Naive B cell (primary cell): ENCODE measurements at regions not wholly inside any gene's neighbourhood (a gene's known extent, or its start where the extent isn't known, plus 50 kb on each side); places are given as distances from the start of the nearest gene placed in this dataset.

Experiments used
- ATAC-seq, 2 donors: fragments of 150-1000 bp; cut with Tn5 transposase; 2 replicates each; pipeline ENCODE4 v1.10.0; 2021; ENCODE audit warnings: low read depth in 2 of 2, mild to moderate bottlenecking in 2 of 2, moderate library complexity in 2 of 2
- DNase-seq: peaks from one replicate; pipeline ENCODE4 v3.0.0; 2022
- H3K27ac Mint-ChIP-seq, 6 donors: one replicate each; pipeline ENCODE4 v1.8.0; 2020 to 2022; ENCODE audit warnings: mild to moderate bottlenecking in 6 of 6, mixed read lengths in 6 of 6, moderate library complexity in 5 of 6, inconsistent platforms in 2 of 6
- H3K27me3 Mint-ChIP-seq, 3 donors: one replicate each; pipeline ENCODE4 v1.8.0; 2021 to 2022; ENCODE audit warnings: mixed read lengths in 3 of 3, mild to moderate bottlenecking in 1 of 3
- H3K36me3 Mint-ChIP-seq, 2 donors: one replicate each; pipeline ENCODE4 v1.8.0; 2020 to 2022; ENCODE audit warnings: mixed read lengths in 2 of 2, inconsistent platforms in 1 of 2, mild to moderate bottlenecking in 1 of 2
- H3K4me1 Mint-ChIP-seq, 3 donors: one replicate each; pipeline ENCODE4 v1.8.0; 2020 to 2022; ENCODE audit warnings: mixed read lengths in 3 of 3, inconsistent platforms in 1 of 3, mild to moderate bottlenecking in 1 of 3, moderate library complexity in 1 of 3
- H3K4me3 Mint-ChIP-seq, 8 donors: one replicate each; pipeline ENCODE4 v1.8.0; 2020 to 2022; ENCODE audit warnings: mild to moderate bottlenecking in 8 of 8, mixed read lengths in 8 of 8, moderate library complexity in 8 of 8, inconsistent platforms in 2 of 8
- H3K9me3 Mint-ChIP-seq, 7 donors: one replicate each; pipeline ENCODE4 v1.8.0; 2020 to 2022; ENCODE audit warnings: mixed read lengths in 7 of 7, mild to moderate bottlenecking in 5 of 7, inconsistent platforms in 2 of 7, moderate library complexity in 1 of 7

DNA sequence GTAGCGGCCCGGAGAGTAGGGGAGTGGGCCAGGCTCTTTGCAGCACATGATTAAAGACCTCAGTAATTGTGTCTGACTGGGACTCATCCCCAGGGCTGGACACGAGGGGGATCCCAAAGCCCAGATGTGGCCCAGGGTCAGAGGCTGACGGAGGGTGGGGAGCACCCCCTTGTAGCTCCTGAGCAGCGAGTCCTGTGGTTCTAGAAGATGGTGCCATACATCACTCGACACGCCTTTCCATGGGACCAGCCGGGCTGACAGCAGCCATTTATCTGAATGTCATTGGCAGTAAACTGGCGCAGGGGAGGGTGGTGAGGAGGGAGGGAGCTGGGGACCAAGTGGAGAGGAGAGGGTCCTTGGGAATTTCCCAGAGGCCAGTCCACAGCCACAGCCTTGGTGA, 65.1 kb upstream of the FAM222A start:
- ATAC-seq (no peak), DNase-seq (no peak)
- no peak overlapping the region for H3K27ac Mint-ChIP-seq
- no peak overlapping the region for H3K4me3 Mint-ChIP-seq
- no peaks in the 10 kb centered on the region for H3K36me3 Mint-ChIP-seq
- H3K27me3 Mint-ChIP-seq: peaks cover 12 to 50% (median 39%) of the 10 kb centered on the region in 3 donors
- H3K9me3 Mint-ChIP-seq: no peaks in the 10 kb centered on the region
- no peaks in the 10 kb centered on the region for H3K4me1 Mint-ChIP-seq

DNA sequence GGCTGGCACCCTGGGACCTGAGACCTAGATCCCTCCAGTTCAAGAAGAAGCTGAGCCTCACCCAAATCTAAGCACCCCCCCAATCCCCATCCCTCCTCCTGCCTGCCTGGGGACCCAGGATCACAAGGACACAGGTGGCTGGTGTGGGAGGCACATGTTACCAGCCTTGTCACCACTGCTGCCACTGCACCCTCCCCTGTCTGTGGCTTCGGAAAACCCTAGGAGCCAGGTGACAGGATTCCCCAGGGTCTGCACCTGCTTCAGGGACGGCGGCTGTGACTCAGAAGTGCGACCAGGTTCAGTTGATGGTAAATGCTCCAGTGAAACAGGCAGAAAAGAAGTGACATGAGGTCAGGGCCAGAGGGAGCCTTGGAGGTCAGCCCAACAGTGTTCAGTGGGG, 62.8 kb upstream of the FAM222A start:
- no peaks in the 10 kb centered on the region for H3K36me3 Mint-ChIP-seq
- DNase-seq (no peak), ATAC-seq (no peak)
- H3K9me3 Mint-ChIP-seq: no peaks in the 10 kb centered on the region
- peak overlapping the region in 1 of 6 donors; percentile 5 for H3K27ac Mint-ChIP-seq
- H3K27me3 Mint-ChIP-seq: peaks cover 15 to 59% (median 29%) of the 10 kb centered on the region in 3 donors
- no peak overlapping the region for H3K4me3 Mint-ChIP-seq
- no peaks in the 10 kb centered on the region for H3K4me1 Mint-ChIP-seq

DNA sequence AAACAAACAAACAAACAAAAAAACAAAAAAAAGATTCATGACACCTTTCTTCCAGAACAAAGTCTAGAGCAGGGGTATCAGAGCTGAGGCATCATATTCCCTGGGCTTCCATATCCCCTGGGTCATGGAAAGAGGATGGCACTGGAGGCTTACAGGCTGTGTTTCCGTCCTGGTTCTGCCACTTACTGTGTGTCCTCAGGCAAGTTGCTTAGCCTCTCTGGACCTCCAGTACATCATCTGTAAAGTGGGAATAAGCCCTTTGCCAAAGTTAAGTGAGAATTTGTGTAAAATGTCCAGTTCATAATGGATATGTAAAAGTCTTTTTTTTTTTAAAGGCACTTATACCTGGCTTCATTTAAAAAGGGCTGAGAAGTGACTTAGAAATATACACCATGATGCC, 62.0 kb upstream of the FAM222A start:
- Mint-ChIP-seq H3K27me3 (peaks cover 13 to 61% (median 22%) of the 10 kb centered on the region in 3 donors), H3K36me3 (no peaks in the 10 kb centered on the region), H3K27ac (no peak overlapping the region), H3K4me3 (no peak overlapping the region), H3K9me3 (no peaks in the 10 kb centered on the region), H3K4me1 (no peaks in the 10 kb centered on the region)
- DNase-seq (no peak), ATAC-seq (no peak)

- peaks cover 11 to 56% (median 20%) of the 10 kb centered on the region in 3 donors for H3K27me3 Mint-ChIP-seq
- H3K27ac Mint-ChIP-seq: no peak overlapping the region
- H3K36me3 Mint-ChIP-seq: no peaks in the 10 kb centered on the region
- DNase-seq (no peak), ATAC-seq (no peak)
- no peaks in the 10 kb centered on the region for H3K9me3 Mint-ChIP-seq
- H3K4me1 Mint-ChIP-seq: no peaks in the 10 kb centered on the region
- no peak overlapping the region for H3K4me3 Mint-ChIP-seq
These were observed 61.2 kb upstream of the FAM222A start for GRCh38 chr12:109652233-109652976.

DNA sequence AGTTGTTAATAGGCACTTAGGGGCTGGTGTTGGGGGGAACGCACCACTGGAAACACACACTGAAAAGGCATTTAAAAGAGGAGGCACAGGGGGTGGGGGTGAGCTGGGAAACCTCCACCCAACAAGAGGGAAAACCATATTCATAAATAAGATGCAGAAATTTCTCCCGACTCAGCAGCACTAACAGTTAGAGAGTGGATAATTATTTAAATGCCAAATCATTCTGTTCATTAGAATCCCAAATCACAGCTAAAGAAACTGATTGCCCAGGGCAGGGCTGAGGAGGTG, 60.7 kb upstream of the FAM222A start:
- Mint-ChIP-seq H3K27ac (no peak overlapping the region), H3K9me3 (no peaks in the 10 kb centered on the region), H3K4me1 (no peaks in the 10 kb centered on the region), H3K27me3 (peaks cover 9 to 56% (median 20%) of the 10 kb centered on the region in 3 donors), H3K4me3 (no peak overlapping the region), H3K36me3 (no peaks in the 10 kb centered on the region)
- DNase-seq (no peak), ATAC-seq (no peak)

- DNase-seq (no peak), ATAC-seq (no peak)
- no peak overlapping the region for H3K4me3 Mint-ChIP-seq
- no peaks in the 10 kb centered on the region for H3K36me3 Mint-ChIP-seq
- H3K27ac Mint-ChIP-seq: no peak overlapping the region
- H3K9me3 Mint-ChIP-seq: no peaks in the 10 kb centered on the region
- no peaks in the 10 kb centered on the region for H3K4me1 Mint-ChIP-seq
- peaks cover 7 to 50% (median 11%) of the 10 kb centered on the region in 3 donors for H3K27me3 Mint-ChIP-seq
These were observed 59.7 kb upstream of the FAM222A start for GRCh38 chr12:109653890-109654289.

- no peak overlapping the region for H3K4me3 Mint-ChIP-seq
- ATAC-seq (no peak), DNase-seq (no peak)
- H3K4me1 Mint-ChIP-seq: no peaks in the 10 kb centered on the region
- H3K9me3 Mint-ChIP-seq: no peaks in the 10 kb centered on the region
- no peak overlapping the region for H3K27ac Mint-ChIP-seq
- no peaks in the 10 kb centered on the region for H3K36me3 Mint-ChIP-seq
- H3K27me3 Mint-ChIP-seq: peaks cover 7 to 49% (median 11%) of the 10 kb centered on the region in 3 donors
These were observed 59.3 kb upstream of the FAM222A start for GRCh38 chr12:109654357-109654756.

DNA sequence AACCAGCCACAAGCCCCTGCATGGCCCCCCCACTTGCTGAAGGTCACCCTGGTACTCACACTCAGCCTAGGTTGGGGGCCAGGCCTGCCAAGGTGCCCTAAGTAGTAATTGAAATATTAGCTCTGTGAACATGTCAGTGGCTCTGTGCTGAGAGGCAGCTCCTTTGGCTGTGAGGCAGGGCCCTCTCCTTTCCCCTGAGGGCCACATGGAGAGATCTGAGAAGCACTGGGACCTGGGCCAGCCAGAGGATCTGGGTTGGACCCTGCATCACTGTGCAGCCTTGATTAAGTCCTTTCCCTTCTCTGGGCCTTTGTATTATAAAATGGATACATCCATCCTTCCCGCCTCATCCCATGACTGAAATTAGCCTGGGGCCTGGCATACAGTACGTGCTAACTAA, 58.0 kb upstream of the FAM222A start:
- Mint-ChIP-seq H3K27ac (peak overlapping the region in 1 of 6 donors; percentile 60), H3K27me3 (peaks cover 6 to 39% (median 7%) of the 10 kb centered on the region in 3 donors), H3K4me1 (no peaks in the 10 kb centered on the region), H3K9me3 (no peaks in the 10 kb centered on the region), H3K4me3 (peak overlapping the region in 1 of 8 donors; percentile 29), H3K36me3 (no peaks in the 10 kb centered on the region)
- no peak for ATAC-seq
- no peak for DNase-seq

- Mint-ChIP-seq H3K27ac (no peak overlapping the region), H3K4me3 (no peak overlapping the region), H3K27me3 (peaks cover 6 to 30% (median 7%) of the 10 kb centered on the region in 3 donors), H3K36me3 (no peaks in the 10 kb centered on the region), H3K9me3 (no peaks in the 10 kb centered on the region), H3K4me1 (no peaks in the 10 kb centered on the region)
- DNase-seq (no peak), ATAC-seq (no peak)
These were observed 56.9 kb upstream of the FAM222A start for GRCh38 chr12:109656743-109657142.

- ATAC-seq (no peak), DNase-seq (no peak)
- Mint-ChIP-seq H3K4me1 (no peaks in the 10 kb centered on the region), H3K27me3 (peaks cover 3 to 10% (median 7%) of the 10 kb centered on the region in 3 donors), H3K36me3 (no peaks in the 10 kb centered on the region), H3K4me3 (no peak overlapping the region), H3K9me3 (no peaks in the 10 kb centered on the region), H3K27ac (no peak overlapping the region)
These were observed 49.8 kb upstream of the FAM222A start for GRCh38 chr12:109663795-109664194.
